GM12891 (cell line): ENCODE measurements at regions not wholly inside any gene's neighbourhood (a gene's known extent, or its start where the extent isn't known, plus 50 kb on each side); places are given as distances from the start of the nearest gene placed in this dataset.

Experiments
- DNase-seq: peaks from one replicate; pipeline ENCODE4 v3.0.0; 2011; ENCODE audit warnings: low spot score; ENCODE audit not compliant: insufficient read length
- FAIRE-seq: peaks from 2 replicates; lab custom pipeline; 2011; peaks lifted over from hg19 to GRCh38; lab: Jason Lieb, UNC
- PAX5 ChIP-seq: IDR thresholded peaks from 2 replicates; pipeline ENCODE4 v1.6.1; 2011; ENCODE audit warnings: low read length, moderate library complexity, mild to moderate bottlenecking; ENCODE audit not compliant: insufficient read depth, severe bottlenecking
- POLR2A ChIP-seq: IDR thresholded peaks from 2 replicates; pipeline ENCODE4 v1.6.1; 2011; ENCODE audit warnings: low read depth, low read length, control low read depth
- POLR2AphosphoS5 ChIP-seq: IDR thresholded peaks from 2 replicates; pipeline ENCODE4 v1.6.1; 2011; ENCODE audit warnings: low read depth, low read length, control low read depth
- POU2F2 ChIP-seq: IDR thresholded peaks from 2 replicates; pipeline ENCODE4 v1.6.1; 2011; ENCODE audit warnings: low read depth, mild to moderate bottlenecking, control low read depth, low read length, moderate library complexity
- SPI1 ChIP-seq: IDR thresholded peaks from 2 replicates; pipeline ENCODE4 v1.6.1; 2011; ENCODE audit warnings: low read depth, low read length, control low read depth
- TAF1 ChIP-seq: IDR thresholded peaks from 2 replicates; pipeline ENCODE4 v1.6.1; 2011; ENCODE audit warnings: low read depth, low read length, control low read depth

GRCh38 chr6:166005401-166005943 lies 162.2 kb downstream of the TBXT start:
- DNase-seq (no peak), FAIRE-seq (no peak)
- TF ChIP-seq POU2F2: no peak
- no peak for TF ChIP-seq POLR2A
- TF ChIP-seq SPI1: no peak
- no peak for TF ChIP-seq PAX5
- TF ChIP-seq TAF1: no peak
- TF ChIP-seq POLR2AphosphoS5: no peak

DNA sequence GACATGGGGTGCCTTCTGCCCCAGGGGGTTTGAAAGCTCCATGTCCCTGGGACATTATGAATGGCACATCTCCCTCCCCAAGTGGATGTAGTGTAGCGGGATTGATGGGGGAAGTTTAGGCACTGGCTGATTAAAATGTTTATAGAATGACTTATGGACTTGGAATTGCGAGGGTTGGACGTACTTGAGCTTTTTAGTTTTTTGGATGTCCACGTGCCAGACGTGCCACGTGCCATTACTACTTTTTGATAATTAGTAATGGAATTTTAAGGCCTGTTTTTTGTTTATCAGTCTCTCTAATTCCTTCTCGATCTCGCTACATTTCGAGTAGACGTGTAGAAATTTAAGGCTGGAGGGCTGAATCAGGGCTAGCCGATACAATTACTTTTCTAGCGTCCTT lies 162.8 kb downstream of the TBXT start:
- TF ChIP-seq POU2F2: no peak
- TF ChIP-seq SPI1: no peak
- TF ChIP-seq TAF1: no peak
- no peak for TF ChIP-seq PAX5
- TF ChIP-seq POLR2A: no peak
- no peak for TF ChIP-seq POLR2AphosphoS5
- no peak for FAIRE-seq

DNA sequence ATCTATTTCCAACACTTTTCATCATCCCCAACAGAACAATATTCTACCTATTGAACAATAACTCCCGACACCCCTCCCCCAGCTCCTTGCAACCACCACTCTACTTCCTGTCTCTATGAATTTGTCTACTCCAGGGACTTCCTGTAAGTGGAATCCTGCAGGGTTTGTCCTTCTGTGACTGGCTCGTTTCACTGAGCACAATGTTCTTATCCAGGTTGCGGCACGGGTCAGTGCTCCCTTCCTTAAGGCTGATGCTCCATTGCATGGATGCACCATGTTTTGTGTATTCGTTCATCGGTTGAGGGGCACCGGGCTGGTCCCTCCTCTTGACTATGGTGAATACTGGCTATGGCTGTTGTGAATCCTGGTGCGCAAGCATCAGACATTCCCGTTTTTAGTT lies 163.2 kb downstream of the TBXT start:
- no peak for DNase-seq
- TF ChIP-seq POLR2AphosphoS5 (no peak), PAX5 (no peak), SPI1 (no peak), TAF1 (no peak)
- no peak for FAIRE-seq

More for the DNA sequence above, 162.8 kb downstream of the TBXT start:
- DNase-seq: no peak

DNA sequence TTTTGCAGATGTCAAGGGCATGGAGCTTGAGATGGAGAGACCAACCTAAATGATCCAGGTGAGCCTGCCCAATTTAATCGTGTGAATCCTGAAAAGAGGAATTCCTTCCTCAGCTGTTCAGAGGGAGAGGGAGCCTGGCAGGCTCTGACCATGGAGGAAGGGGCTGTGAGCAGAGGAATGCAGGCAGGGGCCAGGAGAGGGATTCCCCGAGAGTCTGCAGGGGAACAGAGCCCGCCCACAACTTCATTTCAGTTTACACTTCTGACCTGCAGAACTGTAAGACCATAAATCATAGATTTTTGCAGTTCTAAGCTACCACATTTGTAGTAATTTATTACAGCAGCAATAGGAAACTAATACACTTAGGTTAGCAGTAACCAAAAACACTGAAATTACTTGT lies 164.1 kb downstream of the TBXT start:
- no peak for DNase-seq
- TF ChIP-seq PAX5 (no peak), POU2F2 (no peak), POLR2AphosphoS5 (no peak)
- FAIRE-seq: no peak

GRCh38 chr6:166001359-166001758 lies 166.3 kb downstream of the TBXT start:
- DNase-seq: no peak
- FAIRE-seq: no peak
- TF ChIP-seq POU2F2 (no peak), POLR2A (no peak)

- TF ChIP-seq POLR2AphosphoS5 (no peak), PAX5 (no peak), POU2F2 (no peak), SPI1 (no peak), TAF1 (no peak), POLR2A (no peak)
- FAIRE-seq (no peak), DNase-seq (no peak)
Measured at GRCh38 chr6:165999279-165999678, 168.4 kb downstream of the TBXT start.

GRCh38 chr6:165998072-165998471 lies 169.6 kb downstream of the TBXT start:
- TF ChIP-seq PAX5 (no peak), SPI1 (no peak)
- DNase-seq: no peak
- FAIRE-seq: no peak

GRCh38 chr6:165991341-165991740 lies 176.3 kb downstream of the TBXT start:
- TF ChIP-seq PAX5 (no peak), TAF1 (no peak), SPI1 (no peak), POLR2A (no peak), POU2F2 (no peak), POLR2AphosphoS5 (no peak)
- DNase-seq (no peak), FAIRE-seq (no peak)

DNA sequence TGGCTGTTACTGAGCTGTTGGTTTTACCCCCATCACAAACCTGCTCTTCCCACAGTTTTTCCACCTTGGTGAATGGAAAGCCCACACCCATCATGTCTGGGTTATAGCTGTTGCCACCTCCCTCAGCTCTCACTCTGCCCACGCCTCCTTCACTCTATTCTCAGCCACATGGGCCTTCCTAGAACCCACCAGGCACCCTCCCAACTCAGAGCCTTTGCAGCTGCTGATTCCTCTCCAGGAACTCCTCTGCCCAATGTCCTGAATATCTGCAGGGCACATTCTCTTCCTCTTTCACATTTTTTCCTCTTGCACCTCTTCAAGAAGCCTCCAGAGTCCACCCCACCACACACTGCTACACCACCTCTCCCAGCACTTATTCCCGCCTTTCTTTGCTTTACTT lies 177.4 kb downstream of the TBXT start:
- DNase-seq (no peak), FAIRE-seq (no peak)
- no peak for TF ChIP-seq POLR2A
- TF ChIP-seq PAX5: no peak
- TF ChIP-seq POLR2AphosphoS5: no peak
- TF ChIP-seq SPI1: no peak
- TF ChIP-seq TAF1: no peak
- TF ChIP-seq POU2F2: no peak

- no peak for DNase-seq
- TF ChIP-seq POU2F2: no peak
- TF ChIP-seq SPI1: no peak
- no peak for TF ChIP-seq PAX5
- no peak for TF ChIP-seq TAF1
- TF ChIP-seq POLR2AphosphoS5: no peak
- TF ChIP-seq POLR2A: no peak
- FAIRE-seq: no peak
Measured at GRCh38 chr6:165988757-165989456, 178.7 kb downstream of the TBXT start.
